GM12892 (cell line): ENCODE measurements at regions not wholly inside any gene's neighbourhood (a gene's known extent, or its start where the extent isn't known, plus 50 kb on each side); places are given as distances from the start of the nearest gene placed in this dataset.

Source experiments
- DNase-seq: peaks from one replicate; pipeline ENCODE4 v3.0.0; 2011; ENCODE audit not compliant: insufficient read length
- FAIRE-seq: peaks from 2 replicates; lab custom pipeline; 2011; peaks lifted over from hg19 to GRCh38; lab: Jason Lieb, UNC
- POLR2A ChIP-seq: IDR thresholded peaks from 2 replicates; pipeline ENCODE4 v1.6.1; 2011; ENCODE audit warnings: low read depth, low read length, control low read depth
- POLR2AphosphoS5 ChIP-seq: IDR thresholded peaks from 2 replicates; pipeline ENCODE4 v1.6.1; 2011; ENCODE audit warnings: low read depth, low read length, control low read depth
- TAF1 ChIP-seq: IDR thresholded peaks from 2 replicates; pipeline ENCODE4 v1.6.1; 2011; ENCODE audit warnings: low read depth, mild to moderate bottlenecking, control low read depth, low read length, borderline replicate concordance

GRCh38 chr17:14405189-14405588 is 104.3 kb downstream of the HS3ST3B1 start:
- TF ChIP-seq TAF1, result no peak
- no peak for TF ChIP-seq POLR2A
- no peak for TF ChIP-seq POLR2AphosphoS5
- no peak for DNase-seq
- no peak for FAIRE-seq
